ENCODE measurements at regions not wholly inside any gene's neighbourhood (a gene's known extent, or its start where the extent isn't known, plus 50 kb on each side); places are given as distances from the start of the nearest gene placed in this dataset.

- H3K9me3 Mint-ChIP-seq, result peaks cover 77% of the 10 kb centered on the region
- H3K4me1 ChIP-seq (ENCODE audit: control insufficient read depth, insufficient read depth, low read length), result no peaks in the 10 kb centered on the region
Observed at GRCh38 chr10:42732266-42732665, 50.3 kb upstream of the BMS1 start.

More at GRCh38 chr10:42732266-42732665, 50.3 kb upstream of the BMS1 start:
- Mint-ChIP-seq H3K4me1 (no peaks in the 10 kb centered on the region), H3K27me3 (ENCODE audit: insufficient read depth) (peaks cover 1% of the 10 kb centered on the region), H3K27ac (no peak overlapping the region), H3K36me3 (ENCODE audit: low read depth) (no peaks in the 10 kb centered on the region), H3K4me3 (no peak overlapping the region)
- DNase-seq, result no peak
- WGBS, 2 experiments (ENCODE audit: insufficient coverage in 1 of 2, insufficient read length in 1 of 2), result 78% methylated on average over 4 of the region's 4 CpGs; no CpG with 5 or more reads in 1 of the 2 experiments
- no peak overlapping the region for H3K9ac ChIP-seq (ENCODE audit: extremely low read depth, low read length, poor library complexity, severe bottlenecking)
- no peak for TF ChIP-seq CTCF (conservative IDR thresholded peaks at IDR 0.05)
- H3K27ac ChIP-seq (ENCODE audit: low read depth, low read length), result no peak overlapping the region
- H3K9me3 ChIP-seq (ENCODE audit: control insufficient read depth, low read length), result peaks cover 17% of the 10 kb centered on the region
- no peaks in the 10 kb centered on the region for H3K27me3 ChIP-seq (ENCODE audit: control insufficient read depth, insufficient read depth, low read length, poor library complexity, severe bottlenecking)
- no peaks in the 10 kb centered on the region for H3K36me3 ChIP-seq (ENCODE audit: control insufficient read depth, insufficient read depth, low read length)
- no peak overlapping the region for H3K4me3 ChIP-seq (ENCODE audit: low read length)

Data from endodermal cell (in vitro differentiated cells).